ENCODE measurements at regions not wholly inside any gene's neighbourhood (a gene's known extent, or its start where the extent isn't known, plus 50 kb on each side); places are given as distances from the start of the nearest gene placed in this dataset.

- Histone ChIP-seq H3K9ac (no peak overlapping the region), H3K27ac (ENCODE audit: low read depth in 2 of 2, low read length in 1 of 2) (peak overlapping the region; percentile 59 to 84), H3K4me2 (peak overlapping the region; percentile 26; the same call in 1 of the 2 replicates), H4K20me1 (ENCODE audit: insufficient read depth) (no peaks in the 10 kb centered on the region), H2AFZ (ENCODE audit: low read depth) (peak overlapping the region; percentile 15), H3K9me2 (no peaks in the 10 kb centered on the region), H3K36me3 (replicated peaks in 1 of 2; ENCODE audit: control insufficient read depth in 1 of 2, insufficient read depth in 2 of 2, low read length in 1 of 2) (no peaks in the 10 kb centered on the region), H3K4me1 (ENCODE audit: control insufficient read depth in 1 of 2, insufficient read depth in 2 of 2, low read depth in 1 of 2, low read length in 1 of 2) (peaks cover 29 to 36% of the 10 kb centered on the region in 2 experiments), H3K79me2 (ENCODE audit: insufficient read depth) (no peaks in the 10 kb centered on the region), H3F3A (replicated peaks; ENCODE audit: insufficient read depth) (peaks cover 36% of the 10 kb centered on the region), H3K4me3 (ENCODE audit: low read depth in 2 of 2, low read length in 1 of 2) (no peak overlapping the region), H3K9me3 (no peaks in the 10 kb centered on the region), H3K27me3 (ENCODE audit: insufficient read depth) (no peaks in the 10 kb centered on the region)
- 36% methylated on average over 15 of the region's 15 CpGs for WGBS (ENCODE audit: low lambda C conversion rate)
- ChIA-PET CTCF (interaction anchor here (0.5 to 2.7 kb wide), 5 partner anchors 8 to 338 kb away, joined by 3 to 9 read pairs (median 4); no protein-coding TSS in a partner anchor), POLR2A (interaction anchor here (0.8 to 1.4 kb wide), 2 partner anchors 9 to 134 kb away, joined by 4 to 5 read pairs; no protein-coding TSS in a partner anchor)
- peak; percentile 71 for DNase-seq
- TF ChIP-seq RXRA (IDR thresholded peaks at IDR 0.05; ENCODE audit: borderline replicate concordance, low read depth) (no peak), USF2 (IDR thresholded peaks at IDR 0.05; ENCODE audit: borderline replicate concordance, low read depth, low read length) (no peak), FOXM1 (IDR thresholded peaks at IDR 0.05; ENCODE audit: low read depth) (no peak), MEF2A (IDR thresholded peaks at IDR 0.05; ENCODE audit: borderline replicate concordance, low read depth) (no peak), SIN3A (IDR thresholded peaks at IDR 0.05; ENCODE audit: borderline replicate concordance, low read depth, low read length) (peak; percentile 49; the same call in 1 of the 2 replicates), TCF12 (IDR thresholded peaks at IDR 0.05) (peak; percentile 72), TAF1 (IDR thresholded peaks at IDR 0.05; ENCODE audit: borderline replicate concordance, low read depth, low read length) (peak; percentile 41; the same call in 1 of the 2 replicates), GATA2 (CRISPR knock-in tag; IDR thresholded peaks at IDR 0.05) (peak; percentile 66), JUND (IDR thresholded peaks at IDR 0.05) (peak; percentile 88), EZH2phosphoT487 (IDR thresholded peaks at IDR 0.05; ENCODE audit: borderline replicate concordance, low read depth) (no peak), NRF1 (IDR thresholded peaks at IDR 0.05; ENCODE audit: low read depth, low read length) (no peak), CTCF (IDR thresholded peaks at IDR 0.05) (no peak), FOSL2 (IDR thresholded peaks at IDR 0.05; ENCODE audit: borderline replicate concordance, low read depth) (peak; percentile 94), PBX3 (IDR thresholded peaks at IDR 0.05) (peak; percentile 92), EP300 (IDR thresholded peaks at IDR 0.05; ENCODE audit: borderline replicate concordance in 1 of 2, low read depth in 1 of 2, low read length in 1 of 2) (peak; percentile 67 to 80; a peak in 3 of 4 replicates), ZBTB33 (IDR thresholded peaks at IDR 0.05; ENCODE audit: borderline replicate concordance, low read depth) (no peak), MAX (IDR thresholded peaks at IDR 0.05; ENCODE audit: low read depth) (no peak; the same call in none of the 2 replicates), NFIC (IDR thresholded peaks at IDR 0.05; ENCODE audit: borderline replicate concordance) (peak; percentile 66), YY1 (IDR thresholded peaks at IDR 0.05; ENCODE audit: low read depth) (no peak), GABPA (IDR thresholded peaks at IDR 0.05; ENCODE audit: low read depth) (no peak), TEAD4 (IDR thresholded peaks at IDR 0.05; ENCODE audit: borderline replicate concordance, insufficient read depth) (0 out of 2 replicates have a peak, but pooled peaks have one; percentile 45), MXI1 (IDR thresholded peaks at IDR 0.05; ENCODE audit: low read depth, low read length) (no peak), RCOR1 (IDR thresholded peaks at IDR 0.05; ENCODE audit: low read length) (no peak), CHD2 (IDR thresholded peaks at IDR 0.05; ENCODE audit: low read length, partially characterized antibody) (no peak), IRF3 (IDR thresholded peaks at IDR 0.05; ENCODE audit: low read depth, low read length) (no peak)
Measured at GRCh38 chr1:234745844-234746797, 136.1 kb upstream of the IRF2BP2 start.

Measured in SK-N-SH (cell line).